ENCODE measurements at regions not wholly inside any gene's neighbourhood (a gene's known extent, or its start where the extent isn't known, plus 50 kb on each side); places are given as distances from the start of the nearest gene placed in this dataset.

- ChIA-PET POLR2A (ENCODE audit: partially characterized antibody) (no interaction called here), CTCF (ENCODE audit: partially characterized antibody) (interaction anchor here (0.6 to 1.4 kb wide), 3 partner anchors 25 to 448 kb away, joined by 3 to 4 read pairs (median 3); no protein-coding TSS in a partner anchor)
- Histone ChIP-seq H4K91ac (replicated peaks; ENCODE audit: insufficient read length, low read length) (no peak overlapping the region), H2BK20ac (ENCODE audit: low read length) (no peak overlapping the region), H3K9me3 (ENCODE audit: insufficient read depth in 2 of 2, low read depth in 1 of 2, low read length in 1 of 2) (no peaks in the 10 kb centered on the region; a peak in 2 of 4 replicates), H3K4me3 (ENCODE audit: extremely low read depth in 1 of 4, insufficient read depth in 2 of 4, low read depth in 3 of 4, low read length in 4 of 4) (peak overlapping the region in 1 of 4 experiments; percentile 43; a peak in 2 of 8 replicates), H3K18ac (ENCODE audit: extremely low read depth, low read length) (peak overlapping the region; percentile 48), H3K4me2 (ENCODE audit: insufficient read depth in 1 of 2, low read depth in 2 of 2, low read length in 2 of 2) (peak overlapping the region; percentile 43 to 80; a peak in 3 of 4 replicates), H2BK12ac (ENCODE audit: low read depth, low read length) (peak overlapping the region; percentile 39; the same call in 1 of the 2 replicates), H2AK5ac (ENCODE audit: low read depth, low read length) (no peak overlapping the region), H3K4ac (replicated peaks; ENCODE audit: insufficient read length, low read depth, low read length) (no peak overlapping the region), H3K27ac (ENCODE audit: low read depth, low read length) (no peak overlapping the region), H3K14ac (ENCODE audit: insufficient read length) (no peak overlapping the region), H4K20me1 (replicated peaks in 1 of 2; ENCODE audit: control insufficient read depth in 1 of 2, insufficient read depth in 2 of 2, low read length in 2 of 2) (peaks cover 30 to 34% of the 10 kb centered on the region in 2 experiments), H3K9ac (replicated peaks in 1 of 4; ENCODE audit: extremely low read depth in 1 of 4, low read depth in 3 of 4, low read length in 3 of 4) (no peak overlapping the region), H2BK5ac (ENCODE audit: low read depth, low read length) (no peak overlapping the region), H3K4me1 (replicated peaks in 1 of 4; ENCODE audit: control insufficient read depth in 3 of 4, insufficient read depth in 4 of 4, low read length in 3 of 4) (peaks cover 0 to 26% (median 16%) of the 10 kb centered on the region in 4 experiments; a peak in 6 of 7 replicates), H3K79me1 (ENCODE audit: low read depth, low read length) (no peaks in the 10 kb centered on the region), H3K27me3 (replicated peaks in 1 of 4; ENCODE audit: control insufficient read depth in 3 of 4, extremely low read depth in 1 of 4, insufficient read depth in 3 of 4, low read length in 3 of 4) (peaks cover 94 to 100% (median 100%) of the 10 kb centered on the region in 4 experiments), H3K23ac (ENCODE audit: insufficient read length) (no peak overlapping the region), H2BK120ac (replicated peaks; ENCODE audit: low read depth, low read length) (no peak overlapping the region), H2AFZ (ENCODE audit: low read length) (no peak overlapping the region), H3K56ac (replicated peaks; ENCODE audit: insufficient read length, low read depth, low read length) (no peak overlapping the region), H3K36me3 (ENCODE audit: control insufficient read depth in 2 of 4, insufficient read depth in 4 of 4, low read length in 3 of 4) (peaks cover 0 to 8% (median 0%) of the 10 kb centered on the region in 4 experiments; a peak in 1 of 8 replicates), H3K23me2 (ENCODE audit: low read depth, low read length) (peaks cover 4% of the 10 kb centered on the region; the same call in 1 of the 2 replicates), H3K79me2 (ENCODE audit: control insufficient read depth in 1 of 2, insufficient read depth in 2 of 2, low read length in 2 of 2) (no peaks in the 10 kb centered on the region), H4K8ac (ENCODE audit: extremely low read depth, insufficient read depth, low read length) (no peak overlapping the region), H4K5ac (ENCODE audit: insufficient read length, low read depth, low read length) (no peak overlapping the region), H2BK15ac (ENCODE audit: low read length) (no peak overlapping the region)
- 4% methylated on average over 65 of the region's 110 CpGs; no CpG with 5 or more reads in 1 of the 2 experiments for WGBS, 2 experiments (ENCODE audit: extremely low coverage in 1 of 2, insufficient coverage in 1 of 2, insufficient read length in 1 of 2, insufficient replicate concordance in 2 of 2, low coverage in 1 of 2, low lambda C conversion rate in 2 of 2, missing lambda C conversion rate in 1 of 2)
- FAIRE-seq (no peak), DNase-seq (ENCODE audit: low read depth in 1 of 2, low spot score in 2 of 2) (peak in 1 of 2 experiments; percentile 60)
- peak; percentile 93 for TF ChIP-seq SUZ12 (IDR thresholded peaks at IDR 0.05; ENCODE audit: low read length)
- no peak for TF ChIP-seq SIN3A (conservative IDR thresholded peaks at IDR 0.05 in 1 of 2, IDR thresholded peaks at IDR 0.05 in 1 of 2; ENCODE audit: low read depth in 1 of 2, low read length in 2 of 2)
- peak; percentile 97 for TF ChIP-seq CBX8 (IDR thresholded peaks at IDR 0.05; ENCODE audit: borderline replicate concordance, low read depth, low read length)
- TF ChIP-seq KDM4A (IDR thresholded peaks at IDR 0.05; ENCODE audit: low read depth, low read length, severe bottlenecking) = peak; percentile 18
- peak; percentile 96 for TF ChIP-seq RNF2 (IDR thresholded peaks at IDR 0.05; ENCODE audit: borderline replicate concordance, low read depth, low read length, missing control alignments, poor library complexity, severe bottlenecking)
- no peak for TF ChIP-seq TCF12 (IDR thresholded peaks at IDR 0.05; ENCODE audit: low read depth, low read length)
- no peak for TF ChIP-seq RFX5 (IDR thresholded peaks at IDR 0.05; ENCODE audit: borderline replicate concordance, low read depth, low read length)
- peak; percentile 33 for TF ChIP-seq CTBP2 (IDR thresholded peaks at IDR 0.05; ENCODE audit: borderline replicate concordance, insufficient read depth, insufficient read length, low read length)
- TF ChIP-seq EZH2 (IDR thresholded peaks at IDR 0.05; ENCODE audit: low read depth, low read length, severe bottlenecking) = peak; percentile 97
Observed at GRCh38 chr7:155374276-155375252, 76.9 kb downstream of the INSIG1 start.
